Hepatocyte (in vitro differentiated cells): ENCODE measurements at regions not wholly inside any gene's neighbourhood (a gene's known extent, or its start where the extent isn't known, plus 50 kb on each side); places are given as distances from the start of the nearest gene placed in this dataset.

Source experiments
- CTCF ChIP-seq: fragments of 200-600 bp; sonication (generic); IDR thresholded peaks from 2 replicates; pipeline ENCODE4 v1.5.1; 2016; ENCODE audit warnings: antibody characterized with exemption, mild to moderate bottlenecking; ENCODE audit not compliant: poor library complexity
- EZH2phosphoT487 ChIP-seq: fragments of 200-600 bp; sonication (generic); IDR thresholded peaks from one replicate; pipeline ENCODE4 v1.6.1; 2018; ENCODE audit warnings: antibody characterized with exemption, mild to moderate bottlenecking, low read depth, moderate library complexity; ENCODE audit not compliant: unreplicated experiment, severe bottlenecking

GRCh38 chr15:37872661-37873060, 61.8 kb upstream of the TMCO5A start:
- TF ChIP-seq CTCF (no peak), EZH2phosphoT487 (no peak)
